Right lobe of liver (tissue), 4 donors: ENCODE measurements at regions not wholly inside any gene's neighbourhood (a gene's known extent, or its start where the extent isn't known, plus 50 kb on each side); places are given as distances from the start of the nearest gene placed in this dataset.

ENCODE experiments used
- POLR2A ChIP-seq: fragments of 450-650 bp; IDR thresholded peaks from one replicate; pipeline ENCODE4 v1.6.1; 2017; ENCODE audit warnings: antibody characterized with exemption, mild to moderate bottlenecking
- TF ChIP-seq, protein P1 (sequence below), 4 donors: fragments of 200-600 bp in 3 of 4; fragments of 450-650 bp in 1 of 4; IDR thresholded peaks; one replicate each; pipeline versions ENCODE4 v1.5.1 to v1.8.0; 2016 to 2022; ENCODE audit warnings: antibody characterized with exemption in 4 of 4, mild to moderate bottlenecking in 2 of 4
- donor health status: DM: no; HTN: no; CAD: no.
- donor health status: DM: no; HTN: no; CAD: no.
- donor health status: DM: no; HTN: yes; CAD: no.

DNA sequence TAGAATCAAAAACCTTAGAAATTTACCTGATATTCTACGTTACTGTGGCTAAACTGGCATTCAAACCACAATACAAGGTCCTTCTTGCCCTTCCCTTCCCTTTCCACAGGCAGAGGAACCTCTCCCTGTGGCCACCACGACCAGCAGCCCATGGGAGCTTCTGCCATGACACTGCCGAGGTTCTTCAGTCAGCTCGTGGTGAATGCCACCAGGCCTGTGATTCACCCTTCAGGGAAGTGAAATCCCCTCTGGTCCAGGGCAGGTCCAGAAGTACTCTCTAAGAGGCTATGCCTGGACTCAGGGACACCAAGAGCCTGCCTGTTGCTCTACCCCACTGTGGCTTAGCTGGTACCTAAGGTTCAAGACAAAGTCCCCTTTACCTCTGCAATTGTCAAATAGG is 123.0 kb downstream of the HTR1B start:
- TF ChIP-seq POLR2A: no peak
- TF ChIP-seq, protein P1, sequence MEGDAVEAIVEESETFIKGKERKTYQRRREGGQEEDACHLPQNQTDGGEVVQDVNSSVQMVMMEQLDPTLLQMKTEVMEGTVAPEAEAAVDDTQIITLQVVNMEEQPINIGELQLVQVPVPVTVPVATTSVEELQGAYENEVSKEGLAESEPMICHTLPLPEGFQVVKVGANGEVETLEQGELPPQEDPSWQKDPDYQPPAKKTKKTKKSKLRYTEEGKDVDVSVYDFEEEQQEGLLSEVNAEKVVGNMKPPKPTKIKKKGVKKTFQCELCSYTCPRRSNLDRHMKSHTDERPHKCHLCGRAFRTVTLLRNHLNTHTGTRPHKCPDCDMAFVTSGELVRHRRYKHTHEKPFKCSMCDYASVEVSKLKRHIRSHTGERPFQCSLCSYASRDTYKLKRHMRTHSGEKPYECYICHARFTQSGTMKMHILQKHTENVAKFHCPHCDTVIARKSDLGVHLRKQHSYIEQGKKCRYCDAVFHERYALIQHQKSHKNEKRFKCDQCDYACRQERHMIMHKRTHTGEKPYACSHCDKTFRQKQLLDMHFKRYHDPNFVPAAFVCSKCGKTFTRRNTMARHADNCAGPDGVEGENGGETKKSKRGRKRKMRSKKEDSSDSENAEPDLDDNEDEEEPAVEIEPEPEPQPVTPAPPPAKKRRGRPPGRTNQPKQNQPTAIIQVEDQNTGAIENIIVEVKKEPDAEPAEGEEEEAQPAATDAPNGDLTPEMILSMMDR (IDR thresholded peaks at IDR 0.05): no peak
